NOMO-1 treated with DMSO at 0.1 percent for 48 hours (cell line): ENCODE measurements at regions not wholly inside any gene's neighbourhood (a gene's known extent, or its start where the extent isn't known, plus 50 kb on each side); places are given as distances from the start of the nearest gene placed in this dataset.
"Not testable (repeated sequence)": the region's sequence is repeated elsewhere in the genome, so short reads cannot be mapped to it uniquely, and the experiment has no call there.

Experiments used
- DNase-seq: peaks from one replicate; lab custom pipeline; 2025; ENCODE audit not compliant: unreplicated experiment; lab: John Stamatoyannopoulos, UW

- DNase-seq: no peak
Observed at GRCh38 chr2:16101196-16101595, 160.8 kb downstream of the MYCN start.

- no peak for DNase-seq
Observed at GRCh38 chr2:16100006-16100405, 159.7 kb downstream of the MYCN start.

DNA sequence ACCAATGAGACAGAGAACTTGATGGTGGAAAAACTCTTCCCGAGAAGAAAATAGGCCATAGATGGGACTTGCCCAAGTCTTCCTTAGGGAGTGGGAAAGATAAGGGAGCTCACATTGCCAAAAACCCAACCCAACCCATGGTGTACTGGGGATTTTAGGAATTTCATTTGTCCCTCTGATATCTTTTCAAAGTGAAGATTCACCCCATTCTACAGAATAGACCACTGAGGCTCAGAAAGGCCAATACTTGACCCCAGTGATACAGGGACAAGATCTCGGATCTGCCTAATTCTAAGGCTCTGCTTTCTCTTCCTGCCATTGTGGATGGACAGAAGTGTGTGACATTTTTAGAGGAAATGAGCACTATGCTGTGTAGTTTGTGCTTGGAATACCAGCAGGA is 159.0 kb downstream of the MYCN start:
- DNase-seq: no peak

DNA sequence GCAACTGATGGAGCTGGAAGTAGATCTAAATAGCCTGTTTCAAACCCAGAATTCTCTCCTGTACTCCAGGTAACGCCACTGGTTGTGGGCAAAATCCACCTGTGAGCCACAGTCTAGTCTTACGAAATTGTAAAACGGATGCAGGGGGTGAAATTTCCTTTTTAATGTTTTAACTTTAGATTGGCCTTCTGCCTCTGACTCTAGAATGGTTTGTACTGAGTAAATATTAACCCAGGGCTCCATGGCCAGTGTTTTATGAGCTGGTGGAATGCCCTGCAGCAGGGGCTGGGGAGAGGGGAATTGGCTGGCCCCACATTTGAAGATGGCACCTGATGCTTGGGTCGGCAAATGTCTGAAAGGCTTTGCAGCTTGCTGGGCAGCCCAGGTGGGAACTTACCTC is 156.6 kb downstream of the MYCN start:
- DNase-seq: no peak

DNA sequence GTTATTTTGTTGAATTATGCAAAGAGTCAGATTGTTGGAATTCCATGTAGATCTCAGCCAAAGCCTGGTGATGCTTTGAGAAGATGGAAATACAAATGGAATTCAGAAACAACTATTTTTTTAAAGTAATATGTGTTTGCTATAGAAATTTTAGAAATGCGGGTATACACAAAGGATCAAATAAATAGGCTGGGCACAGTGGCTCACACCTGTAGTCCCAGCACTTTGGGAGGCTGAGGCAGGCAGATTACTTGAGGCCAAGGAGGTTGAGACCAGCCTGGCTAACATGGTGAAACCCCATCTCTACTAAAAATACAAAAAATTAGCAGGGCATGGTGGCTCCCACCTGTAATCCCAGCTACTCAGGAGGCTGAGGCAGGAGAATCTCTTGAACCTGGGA is 155.1 kb downstream of the MYCN start:
- DNase-seq: not testable (repeated sequence)

GRCh38 chr2:16094811-16095210 is 154.5 kb downstream of the MYCN start:
- no peak for DNase-seq

GRCh38 chr2:16093639-16094529 is 153.5 kb downstream of the MYCN start:
- no peak for DNase-seq

DNA sequence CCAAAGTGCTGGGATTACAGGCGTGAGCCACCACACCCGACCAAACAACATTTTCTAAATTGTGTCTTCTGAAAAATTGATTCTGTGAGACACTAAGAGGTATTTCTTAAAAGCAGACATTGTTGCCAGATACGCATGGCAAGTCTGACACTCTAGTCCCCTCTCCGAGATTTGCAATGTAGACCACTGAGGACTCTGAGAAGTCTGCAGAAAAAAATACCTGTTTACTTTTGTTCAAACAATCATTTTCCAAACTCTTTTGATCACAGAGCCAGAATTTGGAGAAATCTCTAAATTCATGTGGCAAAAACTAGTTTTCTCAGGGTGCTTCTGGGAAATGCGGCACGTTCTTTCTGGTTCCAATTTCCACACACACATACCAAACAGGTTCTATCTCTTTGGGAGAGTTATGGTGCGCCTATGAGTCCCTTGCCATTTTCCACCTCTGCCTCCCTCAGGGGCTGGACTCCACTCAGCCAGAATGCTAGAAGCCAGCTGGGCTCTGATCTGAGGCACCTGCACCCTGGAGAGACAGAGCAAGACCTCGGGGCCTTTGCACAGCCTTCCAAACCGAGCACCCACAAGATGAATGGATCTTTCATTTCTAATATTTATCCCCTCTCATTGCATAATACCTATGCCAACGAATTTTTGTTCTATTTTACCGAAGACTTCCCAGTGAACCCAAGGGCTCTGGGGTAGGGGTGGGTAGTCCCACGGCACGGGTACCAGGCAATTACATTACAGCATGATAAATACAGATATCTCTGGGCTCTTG is 152.7 kb downstream of the MYCN start:
- no peak for DNase-seq

DNA sequence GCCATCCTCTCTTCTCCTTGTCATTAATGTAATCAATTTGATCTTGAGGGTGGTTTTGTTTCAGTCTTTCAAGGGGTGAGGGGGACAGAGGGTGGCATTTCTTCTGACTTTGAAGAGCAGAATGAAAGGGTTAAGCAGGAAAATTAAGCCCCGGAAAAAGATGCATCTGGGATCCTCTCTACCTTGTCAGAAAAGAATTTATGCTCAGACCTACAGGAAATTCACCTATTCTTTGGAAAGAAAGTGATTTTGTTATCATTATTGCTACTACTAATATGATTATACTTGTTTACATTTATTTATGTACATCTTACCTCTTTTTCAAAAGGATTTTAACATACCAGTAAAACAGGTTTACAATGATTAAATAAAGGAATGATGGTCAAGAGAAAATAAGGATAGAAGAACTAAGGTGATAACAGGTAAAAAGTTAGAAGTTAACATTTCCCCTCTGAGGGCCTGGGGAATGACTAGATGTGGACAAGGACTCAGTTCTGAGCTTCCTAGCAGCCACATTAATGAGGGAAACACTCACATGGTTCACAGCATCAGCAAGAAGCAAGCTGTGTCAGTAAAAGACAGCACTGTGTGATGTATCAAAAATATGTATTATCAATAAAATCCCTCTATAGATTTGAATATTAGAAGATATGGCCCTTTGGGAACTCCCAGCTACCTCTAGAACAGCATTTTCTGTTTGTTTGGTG is 151.4 kb downstream of the MYCN start:
- DNase-seq: no peak

- no peak for DNase-seq
Observed at GRCh38 chr2:16090650-16091575, 150.6 kb downstream of the MYCN start.

DNA sequence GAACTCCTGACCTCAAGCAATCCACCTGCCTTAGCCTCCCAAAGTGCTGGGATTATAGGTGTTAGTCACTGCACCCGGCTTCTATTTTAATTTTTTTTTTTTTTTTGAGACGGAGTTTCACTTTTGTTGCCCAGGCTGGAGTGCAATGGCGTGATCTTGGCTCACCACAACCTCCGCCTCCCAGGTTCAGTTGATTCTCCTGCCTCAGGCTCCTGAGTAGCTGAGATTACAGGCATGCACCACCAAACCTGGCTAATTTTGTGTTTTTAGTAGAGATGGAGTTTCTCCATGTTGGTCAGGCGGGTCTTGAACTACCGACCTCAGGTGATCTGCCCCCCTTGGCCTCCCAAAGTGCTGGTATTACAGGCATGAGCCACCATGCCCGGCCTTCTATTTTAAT is 149.1 kb downstream of the MYCN start:
- DNase-seq: not testable (repeated sequence)

GRCh38 chr2:16088802-16089112 is 148.4 kb downstream of the MYCN start:
- no peak for DNase-seq

DNA sequence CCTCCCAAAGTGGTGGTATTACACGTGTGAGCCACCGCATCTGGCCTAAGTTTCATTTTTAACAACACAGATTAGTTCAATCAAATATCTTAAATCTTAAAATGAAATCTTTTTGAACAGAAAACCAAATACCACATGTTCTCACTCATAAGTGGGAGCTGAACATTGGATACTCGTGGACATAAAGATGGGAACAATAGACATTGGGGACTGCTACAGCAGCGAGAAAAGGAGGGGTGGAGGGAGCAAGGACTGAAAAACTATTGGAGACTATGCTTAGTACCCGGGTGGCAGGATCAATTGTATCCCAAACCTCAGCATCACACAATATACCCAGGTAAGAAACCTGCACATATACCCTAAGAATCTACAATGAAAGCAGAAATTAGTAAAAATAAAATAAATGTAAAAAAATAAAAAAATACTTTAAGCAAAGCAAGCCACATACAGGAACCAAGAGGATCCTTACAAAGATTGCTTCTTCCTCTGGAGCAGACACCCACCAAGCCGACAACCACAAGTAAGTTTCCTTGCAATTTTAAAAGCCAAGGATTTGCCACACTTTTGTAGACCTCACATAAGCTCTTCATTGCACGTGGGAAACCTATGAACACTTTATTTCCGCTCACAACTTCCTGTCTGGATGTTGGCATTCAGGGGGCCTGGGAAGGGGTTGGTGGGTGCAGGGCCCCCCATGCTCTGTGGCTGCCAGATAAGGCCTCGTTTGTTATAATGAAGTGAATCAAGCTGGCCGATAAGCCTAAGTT is 147.9 kb downstream of the MYCN start:
- DNase-seq: no peak

DNA sequence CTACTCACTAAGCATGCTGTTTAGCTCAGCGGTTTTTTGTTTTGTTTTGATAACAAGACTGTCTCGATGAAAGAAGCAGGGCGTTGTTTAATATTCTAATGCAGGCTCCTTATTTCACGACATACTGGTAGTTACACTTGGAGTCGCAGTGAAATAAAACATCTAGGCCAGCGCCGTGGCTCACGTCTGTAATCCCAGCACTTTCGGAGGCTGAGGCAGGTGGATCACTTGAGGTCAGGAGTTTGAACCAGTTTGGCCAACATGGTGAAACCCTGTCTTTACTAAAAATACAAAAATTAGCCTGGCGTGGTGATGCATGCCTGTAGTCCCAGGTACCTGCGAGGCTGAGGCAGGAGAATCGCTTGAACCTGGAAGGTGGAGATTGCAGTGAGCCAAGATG is 145.8 kb downstream of the MYCN start:
- DNase-seq: not testable (repeated sequence)

DNA sequence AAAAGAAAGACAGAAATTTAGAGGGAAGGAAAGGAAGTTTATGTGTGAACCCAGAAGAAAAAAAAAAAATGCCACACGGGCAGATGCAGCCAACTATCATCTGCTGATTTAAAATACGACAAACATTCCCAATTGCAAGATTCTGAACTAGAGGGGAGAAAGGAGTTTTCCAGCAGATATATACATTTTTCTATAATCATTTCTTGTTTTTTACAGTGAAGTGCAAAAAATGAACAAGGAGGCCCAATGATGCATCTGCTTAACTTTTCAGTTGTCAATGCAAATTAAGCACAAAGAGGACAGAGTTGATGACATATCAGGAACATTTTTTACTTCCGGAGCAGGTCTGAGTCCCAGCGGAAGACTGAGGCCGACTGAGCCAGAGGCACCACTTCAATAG is 144.7 kb downstream of the MYCN start:
- no peak for DNase-seq

DNA sequence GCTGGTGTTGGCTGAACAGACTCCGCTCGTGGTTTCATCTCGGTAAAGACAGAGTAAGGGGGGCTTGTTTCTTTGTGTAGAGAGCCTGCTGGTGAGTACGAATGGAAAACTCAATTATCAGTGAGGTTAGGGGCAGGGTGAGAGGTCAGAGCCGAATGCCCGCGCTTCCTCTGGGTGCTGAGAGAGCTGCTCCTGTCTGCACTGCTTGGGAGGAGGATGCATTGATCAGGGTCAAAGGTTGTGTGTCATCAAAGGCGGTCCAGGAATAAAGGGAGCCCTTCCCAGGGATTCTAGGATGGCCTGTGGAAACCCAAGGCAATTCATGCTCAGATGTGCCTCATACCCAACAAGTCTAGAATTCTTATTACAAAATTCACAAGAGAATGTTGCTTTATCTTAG is 143.9 kb downstream of the MYCN start:
- no peak for DNase-seq

DNA sequence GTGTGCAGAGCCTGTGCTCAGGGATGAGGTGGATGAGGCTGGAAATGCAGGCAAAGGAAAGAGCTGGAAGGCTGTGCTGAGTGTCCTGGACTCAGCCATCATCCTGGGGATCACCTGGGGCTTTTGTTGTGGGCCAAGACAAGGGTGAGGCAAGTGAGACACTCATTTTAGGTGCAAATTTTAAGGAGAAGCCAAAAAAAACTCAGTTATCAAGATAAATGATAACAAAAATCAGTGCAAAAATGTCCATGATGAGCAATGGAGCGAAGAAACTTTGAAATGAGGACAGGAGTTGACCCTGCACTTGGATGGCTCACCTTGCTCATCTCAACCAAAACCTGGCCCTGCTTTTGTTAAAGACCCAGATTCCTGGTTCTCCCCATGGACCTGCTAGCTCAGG is 141.9 kb downstream of the MYCN start:
- DNase-seq: no peak

- no peak for DNase-seq
Observed at GRCh38 chr2:16081316-16082200, 141.2 kb downstream of the MYCN start.

- no peak for DNase-seq
Observed at GRCh38 chr2:16080516-16080915, 140.2 kb downstream of the MYCN start.
